ENCODE measurements at regions not wholly inside any gene's neighbourhood (a gene's known extent, or its start where the extent isn't known, plus 50 kb on each side); places are given as distances from the start of the nearest gene placed in this dataset.

GRCh38 chr9:3698076-3698475 is 172.3 kb upstream of the RFX3 start:
- Histone ChIP-seq H3K79me1 (ENCODE audit: low read length) (no peaks in the 10 kb centered on the region), H4K91ac (ENCODE audit: low read depth, low read length) (no peak overlapping the region), H2BK12ac (ENCODE audit: low read length) (no peak overlapping the region), H3K27me3 (ENCODE audit: insufficient read depth, low read length) (no peaks in the 10 kb centered on the region), H2BK120ac (ENCODE audit: insufficient read depth, low read length, poor library complexity) (no peak overlapping the region), H3K18ac (ENCODE audit: low read length) (no peak overlapping the region), H3K27ac (ENCODE audit: low read depth, low read length) (no peak overlapping the region), H4K8ac (ENCODE audit: low read depth, low read length) (no peak overlapping the region), H3K36me3 (ENCODE audit: control insufficient read depth in 1 of 2, insufficient read depth in 2 of 2, low read length in 2 of 2) (no peaks in the 10 kb centered on the region), H3K4me3 (ENCODE audit: low read depth, low read length) (no peak overlapping the region), H2AFZ (ENCODE audit: insufficient read depth, low read length, poor library complexity) (no peak overlapping the region), H3K4me2 (ENCODE audit: low read length) (no peak overlapping the region), H2BK5ac (ENCODE audit: low read depth, low read length, poor library complexity) (no peak overlapping the region), H3K14ac (ENCODE audit: low read length) (no peak overlapping the region), H3K9ac (ENCODE audit: low read length) (no peak overlapping the region), H3K4me1 (ENCODE audit: control insufficient read depth in 1 of 2, insufficient read depth in 2 of 2, low read length in 2 of 2) (no peaks in the 10 kb centered on the region), H4K12ac (ENCODE audit: low read depth, low read length) (no peak overlapping the region), H3K9me3 (ENCODE audit: insufficient read depth, low read depth, low read length) (no peaks in the 10 kb centered on the region), H3K4ac (ENCODE audit: low read depth, low read length) (no peak overlapping the region), H2AK5ac (ENCODE audit: low read length) (no peak overlapping the region), H3K79me2 (ENCODE audit: control insufficient read depth, insufficient read depth, low read length, poor library complexity) (no peaks in the 10 kb centered on the region), H3K23ac (ENCODE audit: low read length) (no peak overlapping the region)
- DNase-seq: no peak
- no CpG with 5 or more reads among the region's 3 CpGs for WGBS (ENCODE audit: extremely low coverage, insufficient coverage, insufficient read length)

- no peak overlapping the region for H4K8ac ChIP-seq (ENCODE audit: low read depth, low read length)
- H4K12ac ChIP-seq (ENCODE audit: low read depth, low read length): no peak overlapping the region
- no peak overlapping the region for H3K27ac ChIP-seq (ENCODE audit: low read depth, low read length)
- H4K91ac ChIP-seq (ENCODE audit: low read depth, low read length): no peak overlapping the region
- H2AFZ ChIP-seq (ENCODE audit: insufficient read depth, low read length, poor library complexity): no peak overlapping the region
- H3K9me3 ChIP-seq (ENCODE audit: insufficient read depth, low read depth, low read length): no peaks in the 10 kb centered on the region
- no peak overlapping the region for H2BK12ac ChIP-seq (ENCODE audit: low read length)
- no peaks in the 10 kb centered on the region for H3K27me3 ChIP-seq (ENCODE audit: insufficient read depth, low read length)
- H3K4me1 ChIP-seq (ENCODE audit: control insufficient read depth in 1 of 2, insufficient read depth in 2 of 2, low read length in 2 of 2): no peaks in the 10 kb centered on the region
- H3K79me2 ChIP-seq (ENCODE audit: control insufficient read depth, insufficient read depth, low read length, poor library complexity): no peaks in the 10 kb centered on the region
- no peak overlapping the region for H3K9ac ChIP-seq (ENCODE audit: low read length)
- H3K4me3 ChIP-seq (ENCODE audit: low read depth, low read length): no peak overlapping the region
- H3K4ac ChIP-seq (ENCODE audit: low read depth, low read length): no peak overlapping the region
- no CpG with 5 or more reads among the region's 2 CpGs for whole genome bisulfite sequencing (ENCODE audit: extremely low coverage, insufficient coverage, insufficient read length)
- no peak overlapping the region for H3K18ac ChIP-seq (ENCODE audit: low read length)
- no peaks in the 10 kb centered on the region for H3K79me1 ChIP-seq (ENCODE audit: low read length)
- no peak overlapping the region for H3K23ac ChIP-seq (ENCODE audit: low read length)
- no peak overlapping the region for H3K4me2 ChIP-seq (ENCODE audit: low read length)
- no peak overlapping the region for H2BK5ac ChIP-seq (ENCODE audit: low read depth, low read length, poor library complexity)
- no peak for DNase-seq
- no peak overlapping the region for H3K14ac ChIP-seq (ENCODE audit: low read length)
- H2AK5ac ChIP-seq (ENCODE audit: low read length): no peak overlapping the region
- H3K36me3 ChIP-seq (ENCODE audit: control insufficient read depth in 1 of 2, insufficient read depth in 2 of 2, low read length in 2 of 2): no peaks in the 10 kb centered on the region
- no peak overlapping the region for H2BK120ac ChIP-seq (ENCODE audit: insufficient read depth, low read length, poor library complexity)
These were observed 170.6 kb upstream of the RFX3 start for GRCh38 chr9:3696368-3696767.

GRCh38 chr9:3692606-3693005 is 166.8 kb upstream of the RFX3 start:
- Histone ChIP-seq H3K79me1 (ENCODE audit: low read length) (no peaks in the 10 kb centered on the region), H3K4me1 (ENCODE audit: control insufficient read depth in 1 of 2, insufficient read depth in 2 of 2, low read length in 2 of 2) (no peaks in the 10 kb centered on the region), H3K27ac (ENCODE audit: low read depth, low read length) (no peak overlapping the region), H3K79me2 (ENCODE audit: control insufficient read depth, insufficient read depth, low read length, poor library complexity) (no peaks in the 10 kb centered on the region), H4K91ac (ENCODE audit: low read depth, low read length) (no peak overlapping the region), H3K18ac (ENCODE audit: low read length) (no peak overlapping the region), H4K8ac (ENCODE audit: low read depth, low read length) (no peak overlapping the region), H3K4me2 (ENCODE audit: low read length) (no peak overlapping the region), H4K12ac (ENCODE audit: low read depth, low read length) (no peak overlapping the region), H3K36me3 (ENCODE audit: control insufficient read depth in 1 of 2, insufficient read depth in 2 of 2, low read length in 2 of 2) (no peaks in the 10 kb centered on the region), H3K4ac (ENCODE audit: low read depth, low read length) (no peak overlapping the region), H3K27me3 (ENCODE audit: insufficient read depth, low read length) (no peaks in the 10 kb centered on the region), H3K14ac (ENCODE audit: low read length) (no peak overlapping the region), H2AFZ (ENCODE audit: insufficient read depth, low read length, poor library complexity) (no peak overlapping the region), H2BK12ac (ENCODE audit: low read length) (no peak overlapping the region), H3K23ac (ENCODE audit: low read length) (no peak overlapping the region), H2BK5ac (ENCODE audit: low read depth, low read length, poor library complexity) (no peak overlapping the region), H2BK120ac (ENCODE audit: insufficient read depth, low read length, poor library complexity) (no peak overlapping the region), H2AK5ac (ENCODE audit: low read length) (no peak overlapping the region), H3K9me3 (ENCODE audit: insufficient read depth, low read depth, low read length) (no peaks in the 10 kb centered on the region), H3K4me3 (ENCODE audit: low read depth, low read length) (no peak overlapping the region), H3K9ac (ENCODE audit: low read length) (no peak overlapping the region)
- no CpG with 5 or more reads among the region's 1 CpG for WGBS (ENCODE audit: extremely low coverage, insufficient coverage, insufficient read length)
- DNase-seq: no peak

- no CpG with 5 or more reads among the region's 4 CpGs for WGBS (ENCODE audit: extremely low coverage, insufficient coverage, insufficient read length)
- no peak overlapping the region for H3K4ac ChIP-seq (ENCODE audit: low read depth, low read length)
- H4K12ac ChIP-seq (ENCODE audit: low read depth, low read length): no peak overlapping the region
These were observed 163.8 kb upstream of the RFX3 start for GRCh38 chr9:3689555-3689954.

More at GRCh38 chr9:3689555-3689954, 163.8 kb upstream of the RFX3 start:
- Histone ChIP-seq H2BK120ac (ENCODE audit: insufficient read depth, low read length, poor library complexity) (no peak overlapping the region), H3K23ac (ENCODE audit: low read length) (no peak overlapping the region), H2AK5ac (ENCODE audit: low read length) (no peak overlapping the region), H3K27me3 (ENCODE audit: insufficient read depth, low read length) (no peaks in the 10 kb centered on the region), H3K18ac (ENCODE audit: low read length) (no peak overlapping the region), H4K8ac (ENCODE audit: low read depth, low read length) (no peak overlapping the region), H3K79me1 (ENCODE audit: low read length) (no peaks in the 10 kb centered on the region), H3K9me3 (ENCODE audit: insufficient read depth, low read depth, low read length) (no peaks in the 10 kb centered on the region), H3K27ac (ENCODE audit: low read depth, low read length) (no peak overlapping the region), H3K4me2 (ENCODE audit: low read length) (no peak overlapping the region), H3K4me3 (ENCODE audit: low read depth, low read length) (no peak overlapping the region), H4K91ac (ENCODE audit: low read depth, low read length) (no peak overlapping the region), H3K9ac (ENCODE audit: low read length) (no peak overlapping the region), H3K14ac (ENCODE audit: low read length) (no peak overlapping the region), H2AFZ (ENCODE audit: insufficient read depth, low read length, poor library complexity) (no peak overlapping the region), H3K4me1 (ENCODE audit: control insufficient read depth in 1 of 2, insufficient read depth in 2 of 2, low read length in 2 of 2) (no peaks in the 10 kb centered on the region), H3K36me3 (ENCODE audit: control insufficient read depth in 1 of 2, insufficient read depth in 2 of 2, low read length in 2 of 2) (no peaks in the 10 kb centered on the region), H3K79me2 (ENCODE audit: control insufficient read depth, insufficient read depth, low read length, poor library complexity) (no peaks in the 10 kb centered on the region), H2BK12ac (ENCODE audit: low read length) (no peak overlapping the region), H2BK5ac (ENCODE audit: low read depth, low read length, poor library complexity) (no peak overlapping the region)
- DNase-seq: no peak

All from trophoblast cell (in vitro differentiated cells and primary cell).